Occipital lobe (tissue), 1 donor: ENCODE measurements at regions not wholly inside any gene's neighbourhood (a gene's known extent, or its start where the extent isn't known, plus 50 kb on each side); places are given as distances from the start of the nearest gene placed in this dataset.
"Not testable (repeated sequence)": the region's sequence is repeated elsewhere in the genome, so short reads cannot be mapped to it uniquely, and the experiment has no call there.

Source experiments
- DNase-seq: peaks from one replicate; lab custom pipeline; 2025; lab: John Stamatoyannopoulos, UW

GRCh38 chr13:99075268-99076191 lies 97.7 kb upstream of the DOCK9 start:
- no peak for DNase-seq

- no peak for DNase-seq
Measured at GRCh38 chr13:99078017-99078771, 100.3 kb upstream of the DOCK9 start.

GRCh38 chr13:99080131-99080530 lies 102.3 kb upstream of the DOCK9 start:
- no peak for DNase-seq

- DNase-seq: no peak
Measured at GRCh38 chr13:99083981-99084380, 106.1 kb upstream of the DOCK9 start.

- DNase-seq: no peak
Measured at GRCh38 chr13:99085139-99085807, 107.4 kb upstream of the DOCK9 start.

- DNase-seq: no peak
Measured at GRCh38 chr13:99085808-99086266, 108.0 kb upstream of the DOCK9 start.

GRCh38 chr13:99086267-99087097 lies 108.6 kb upstream of the DOCK9 start:
- peak; percentile 38 for DNase-seq

GRCh38 chr13:99087098-99087953 lies 109.5 kb upstream of the DOCK9 start:
- DNase-seq: peak; percentile 88

- DNase-seq: no peak
Measured at GRCh38 chr13:99087954-99088491, 110.2 kb upstream of the DOCK9 start.

GRCh38 chr13:99093997-99094396 lies 106.7 kb upstream of the UBAC2 start:
- DNase-seq: no peak

- DNase-seq: not testable (repeated sequence)
Measured at GRCh38 chr13:99101831-99102230, 98.8 kb upstream of the UBAC2 start.

GRCh38 chr13:99103536-99103935 lies 97.1 kb upstream of the UBAC2 start:
- DNase-seq: no peak

GRCh38 chr13:99104396-99104795 lies 96.3 kb upstream of the UBAC2 start:
- no peak for DNase-seq

GRCh38 chr13:99105160-99105559 lies 95.5 kb upstream of the UBAC2 start:
- DNase-seq: no peak

GRCh38 chr13:99113351-99113750 lies 87.3 kb upstream of the UBAC2 start:
- no peak for DNase-seq

GRCh38 chr13:99118179-99118578 lies 82.5 kb upstream of the UBAC2 start:
- no peak for DNase-seq

GRCh38 chr13:99119656-99120055 lies 81.0 kb upstream of the UBAC2 start:
- DNase-seq: no peak

GRCh38 chr13:99120751-99121150 lies 79.9 kb upstream of the UBAC2 start:
- DNase-seq: no peak

- DNase-seq: no peak
Measured at GRCh38 chr13:99122171-99122570, 78.5 kb upstream of the UBAC2 start.
